Calu3 (cell line): ENCODE measurements at regions not wholly inside any gene's neighbourhood (a gene's known extent, or its start where the extent isn't known, plus 50 kb on each side); places are given as distances from the start of the nearest gene placed in this dataset.

Experiments used
- BruUV-seq: library from RNA; stranded (reverse); fragments of 400-500 nt; replicated peaks from 2 replicates; lab custom pipeline; 2021; lab: Mats Ljungman, UMichigan
- CTCF ChIA-PET: fragments of 300-600 bp; sonication (Branson Sonifier 250); formaldehyde crosslinking; loops from one replicate; lab custom pipeline; 2022; ENCODE audit warnings: antibody characterized with exemption; lab: Charles Lee
- DNase-seq: peaks from one replicate; pipeline ENCODE4 v3.0.0; 2022
- H3K27ac Mint-ChIP-seq: one replicate; pipeline ENCODE4 v1.8.0; 2022; ENCODE audit warnings: mixed read lengths; ENCODE audit not compliant: unreplicated experiment
- H3K27me3 Mint-ChIP-seq: one replicate; pipeline ENCODE4 v1.8.0; 2022; ENCODE audit warnings: mixed read lengths; ENCODE audit not compliant: unreplicated experiment
- H3K36me3 Mint-ChIP-seq: one replicate; pipeline ENCODE4 v1.8.0; 2022; ENCODE audit warnings: mild to moderate bottlenecking, moderate library complexity, mixed read lengths; ENCODE audit not compliant: insufficient read depth, unreplicated experiment
- H3K4me1 Mint-ChIP-seq: one replicate; pipeline ENCODE4 v1.8.0; 2022; ENCODE audit warnings: mild to moderate bottlenecking, low read depth, mixed read lengths; ENCODE audit not compliant: unreplicated experiment
- H3K4me3 Mint-ChIP-seq: one replicate; pipeline ENCODE4 v1.8.0; 2022; ENCODE audit warnings: mild to moderate bottlenecking, low read depth, moderate library complexity, mixed read lengths; ENCODE audit not compliant: unreplicated experiment
- H3K9me3 Mint-ChIP-seq: one replicate; pipeline ENCODE4 v1.8.0; 2022; ENCODE audit warnings: low read depth, mixed read lengths; ENCODE audit not compliant: unreplicated experiment
- intact Hi-C: fragments of 100-400 bp; cut with micrococcal nuclease; formaldehyde crosslinking; loops from one replicate; pipeline ENCODE4 v1.10.0; 2022; ENCODE audit not compliant: unreplicated experiment
- TF ChIP-seq, protein P1 (sequence below): fragments of 200-600 bp; IDR thresholded peaks from one replicate; pipeline ENCODE4 v1.8.0; 2022; ENCODE audit warnings: antibody characterized with exemption; ENCODE audit not compliant: unreplicated experiment

DNA sequence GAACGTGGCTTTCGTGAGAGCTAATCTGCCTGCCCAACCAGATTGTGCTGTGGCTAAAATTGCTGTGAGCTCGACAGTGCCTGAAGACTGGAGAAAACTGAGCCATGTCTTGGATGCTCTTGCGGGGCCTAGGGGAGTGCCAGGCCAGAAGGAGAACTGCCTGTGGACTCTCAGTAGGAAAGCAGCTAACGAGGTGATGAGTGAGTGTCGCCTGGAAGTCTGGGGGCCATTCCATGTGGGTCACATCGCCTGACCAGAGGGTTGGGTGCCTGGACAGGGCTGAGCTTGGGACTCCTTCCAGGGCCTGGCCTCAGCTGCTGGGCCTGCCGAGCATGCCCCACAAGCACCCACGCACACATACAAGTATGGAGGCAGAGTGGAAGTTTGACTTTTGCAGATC lies 166.5 kb downstream of the VEGFA start:
- TF ChIP-seq, protein P1, sequence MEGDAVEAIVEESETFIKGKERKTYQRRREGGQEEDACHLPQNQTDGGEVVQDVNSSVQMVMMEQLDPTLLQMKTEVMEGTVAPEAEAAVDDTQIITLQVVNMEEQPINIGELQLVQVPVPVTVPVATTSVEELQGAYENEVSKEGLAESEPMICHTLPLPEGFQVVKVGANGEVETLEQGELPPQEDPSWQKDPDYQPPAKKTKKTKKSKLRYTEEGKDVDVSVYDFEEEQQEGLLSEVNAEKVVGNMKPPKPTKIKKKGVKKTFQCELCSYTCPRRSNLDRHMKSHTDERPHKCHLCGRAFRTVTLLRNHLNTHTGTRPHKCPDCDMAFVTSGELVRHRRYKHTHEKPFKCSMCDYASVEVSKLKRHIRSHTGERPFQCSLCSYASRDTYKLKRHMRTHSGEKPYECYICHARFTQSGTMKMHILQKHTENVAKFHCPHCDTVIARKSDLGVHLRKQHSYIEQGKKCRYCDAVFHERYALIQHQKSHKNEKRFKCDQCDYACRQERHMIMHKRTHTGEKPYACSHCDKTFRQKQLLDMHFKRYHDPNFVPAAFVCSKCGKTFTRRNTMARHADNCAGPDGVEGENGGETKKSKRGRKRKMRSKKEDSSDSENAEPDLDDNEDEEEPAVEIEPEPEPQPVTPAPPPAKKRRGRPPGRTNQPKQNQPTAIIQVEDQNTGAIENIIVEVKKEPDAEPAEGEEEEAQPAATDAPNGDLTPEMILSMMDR: no peak
- BruUV-seq: no TSS peak
- no peaks in the 10 kb centered on the region for H3K36me3 Mint-ChIP-seq
- no peak overlapping the region for H3K4me3 Mint-ChIP-seq
- H3K27ac Mint-ChIP-seq: no peak overlapping the region
- H3K4me1 Mint-ChIP-seq: peaks cover 14% of the 10 kb centered on the region
- intact Hi-C loops: no loop called here
- no peaks in the 10 kb centered on the region for H3K9me3 Mint-ChIP-seq
- no peaks in the 10 kb centered on the region for H3K27me3 Mint-ChIP-seq
- CTCF ChIA-PET: interaction anchor here (0.6 to 2.5 kb wide), 4 partner anchors 10 to 162 kb away, joined by 3 to 9 read pairs (median 6); no protein-coding TSS in a partner anchor
- DNase-seq: no peak

DNA sequence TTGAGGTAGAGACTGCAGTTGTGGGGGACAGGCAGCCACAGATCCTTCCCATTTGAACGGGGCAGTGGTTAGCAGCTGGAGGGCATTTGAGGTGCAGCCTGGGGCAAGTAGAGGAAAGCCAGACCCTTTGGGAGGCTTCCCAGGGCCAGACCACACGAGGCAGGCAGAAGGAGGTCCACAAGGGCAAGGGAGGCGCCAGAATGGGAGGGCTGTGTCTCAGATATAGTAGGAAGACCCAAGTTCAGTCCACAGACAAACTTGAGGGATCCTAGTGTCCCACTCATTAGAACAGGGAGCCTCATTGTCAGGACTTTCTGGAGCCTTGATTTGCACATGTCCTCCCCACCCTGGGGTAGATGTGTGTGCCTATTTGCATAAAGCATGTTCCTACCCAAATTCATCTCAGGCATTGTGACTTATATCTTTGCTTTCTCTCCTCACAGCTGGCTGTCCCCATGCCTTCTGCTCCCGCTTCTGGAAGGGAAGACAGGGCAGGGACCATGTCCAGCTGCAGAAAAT lies 166.0 kb downstream of the VEGFA start:
- no peak overlapping the region for H3K27ac Mint-ChIP-seq
- BruUV-seq: no TSS peak
- H3K4me3 Mint-ChIP-seq: no peak overlapping the region
- intact Hi-C loops: no loop called here
- peaks cover 14% of the 10 kb centered on the region for H3K4me1 Mint-ChIP-seq
- H3K27me3 Mint-ChIP-seq: no peaks in the 10 kb centered on the region
- H3K36me3 Mint-ChIP-seq: no peaks in the 10 kb centered on the region
- CTCF ChIA-PET: interaction anchor here (2.5 kb wide), 1 partner anchor 9 kb away, joined by 9 read pairs; no protein-coding TSS in a partner anchor
- no peaks in the 10 kb centered on the region for H3K9me3 Mint-ChIP-seq
- TF ChIP-seq, protein P1: no peak
- no peak for DNase-seq

- BruUV-seq: no TSS peak
- intact Hi-C loops: no loop called here
- Mint-ChIP-seq H3K9me3 (no peaks in the 10 kb centered on the region), H3K27ac (no peak overlapping the region), H3K4me3 (no peak overlapping the region), H3K36me3 (no peaks in the 10 kb centered on the region), H3K27me3 (no peaks in the 10 kb centered on the region), H3K4me1 (peaks cover 14% of the 10 kb centered on the region)
- TF ChIP-seq, protein P1: no peak
- DNase-seq: no peak
- CTCF ChIA-PET: no interaction called here
These were observed 165.0 kb downstream of the VEGFA start for GRCh38 chr6:43934803-43935602.

DNA sequence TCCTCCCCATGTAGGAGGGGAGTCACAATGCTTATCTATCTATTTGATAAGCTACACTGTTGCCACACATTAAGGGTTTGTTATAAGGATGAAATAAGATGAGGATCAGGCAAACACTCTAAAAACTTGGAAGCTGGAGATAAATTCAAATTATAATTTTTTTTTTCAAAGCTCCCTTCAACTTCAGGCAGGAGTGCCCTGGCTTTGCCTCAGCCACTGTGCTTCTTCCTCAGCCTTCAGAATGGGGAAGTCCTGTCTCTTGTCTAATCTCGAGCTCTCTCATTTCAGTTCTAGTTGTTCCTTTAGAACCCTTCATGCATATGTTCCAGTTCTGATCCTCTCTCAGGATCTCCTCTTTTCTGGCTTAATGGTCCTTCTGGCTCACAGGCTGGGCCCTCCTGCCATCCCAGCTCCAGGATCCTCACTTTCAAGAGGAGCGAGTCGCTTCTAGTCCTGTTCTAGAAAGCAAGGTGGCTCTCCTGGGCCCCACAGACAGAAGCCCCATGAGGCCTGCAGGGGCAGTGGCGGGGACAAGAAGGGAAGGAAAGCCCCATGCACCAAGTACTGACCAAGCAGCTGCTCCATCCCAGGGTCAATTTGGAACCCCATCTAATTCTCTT lies 164.3 kb downstream of the VEGFA start:
- Mint-ChIP-seq H3K27me3 (no peaks in the 10 kb centered on the region), H3K27ac (no peak overlapping the region), H3K36me3 (no peaks in the 10 kb centered on the region), H3K9me3 (no peaks in the 10 kb centered on the region), H3K4me1 (peaks cover 14% of the 10 kb centered on the region), H3K4me3 (no peak overlapping the region)
- CTCF ChIA-PET: interaction anchor here (0.7 kb wide), 1 partner anchor 17 kb away, joined by 3 read pairs; no protein-coding TSS in a partner anchor
- intact Hi-C loops: no loop called here
- TF ChIP-seq, protein P1: no peak
- no peak for DNase-seq
- no TSS peak for BruUV-seq
